ENCODE measurements at regions not wholly inside any gene's neighbourhood (a gene's known extent, or its start where the extent isn't known, plus 50 kb on each side); places are given as distances from the start of the nearest gene placed in this dataset.

DNA sequence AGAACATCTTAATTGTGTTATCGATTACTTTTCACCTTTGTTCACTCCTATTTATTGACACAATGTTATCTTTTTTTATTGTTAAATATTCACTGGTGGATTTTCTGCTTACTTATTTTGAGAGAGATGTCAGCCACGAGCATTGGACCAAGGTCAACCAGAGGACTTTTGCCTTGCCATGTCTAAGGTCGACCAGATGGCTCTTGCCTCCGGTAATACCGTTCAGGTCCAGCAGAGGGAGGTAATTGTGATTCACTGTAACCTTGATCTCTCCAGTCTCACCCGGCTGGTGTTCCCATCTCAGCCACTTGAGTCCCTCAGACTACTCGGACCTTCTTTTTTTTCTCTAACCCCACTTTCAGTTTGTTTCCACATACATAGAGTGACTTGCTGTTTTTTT lies 1438.1 kb downstream of the UQCRFS1 start:
- DNase-seq (ENCODE audit: low read depth in 1 of 2, low spot score in 1 of 2) = no peak

DNA sequence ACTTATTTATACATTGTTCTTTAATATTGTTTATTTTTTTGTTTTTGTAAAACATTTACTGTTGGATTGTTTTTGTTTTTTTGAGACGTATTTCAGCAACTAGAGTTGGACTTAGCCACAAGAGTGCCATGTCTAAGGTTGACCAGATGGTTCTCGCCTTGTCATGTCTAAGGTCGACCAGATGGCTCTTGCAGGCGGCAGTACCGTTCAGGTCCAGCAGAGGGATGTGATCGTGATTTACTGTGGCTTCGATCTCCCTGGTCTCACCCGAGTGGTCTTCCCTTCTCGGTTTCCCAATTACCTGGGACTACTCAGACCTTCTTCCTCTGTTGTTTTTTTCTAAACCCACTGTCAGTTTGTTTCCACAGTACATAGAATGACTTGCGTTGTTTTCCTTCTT lies 1438.6 kb downstream of the UQCRFS1 start:
- no peak for DNase-seq (ENCODE audit: low read depth in 1 of 2, low spot score in 1 of 2)

DNA sequence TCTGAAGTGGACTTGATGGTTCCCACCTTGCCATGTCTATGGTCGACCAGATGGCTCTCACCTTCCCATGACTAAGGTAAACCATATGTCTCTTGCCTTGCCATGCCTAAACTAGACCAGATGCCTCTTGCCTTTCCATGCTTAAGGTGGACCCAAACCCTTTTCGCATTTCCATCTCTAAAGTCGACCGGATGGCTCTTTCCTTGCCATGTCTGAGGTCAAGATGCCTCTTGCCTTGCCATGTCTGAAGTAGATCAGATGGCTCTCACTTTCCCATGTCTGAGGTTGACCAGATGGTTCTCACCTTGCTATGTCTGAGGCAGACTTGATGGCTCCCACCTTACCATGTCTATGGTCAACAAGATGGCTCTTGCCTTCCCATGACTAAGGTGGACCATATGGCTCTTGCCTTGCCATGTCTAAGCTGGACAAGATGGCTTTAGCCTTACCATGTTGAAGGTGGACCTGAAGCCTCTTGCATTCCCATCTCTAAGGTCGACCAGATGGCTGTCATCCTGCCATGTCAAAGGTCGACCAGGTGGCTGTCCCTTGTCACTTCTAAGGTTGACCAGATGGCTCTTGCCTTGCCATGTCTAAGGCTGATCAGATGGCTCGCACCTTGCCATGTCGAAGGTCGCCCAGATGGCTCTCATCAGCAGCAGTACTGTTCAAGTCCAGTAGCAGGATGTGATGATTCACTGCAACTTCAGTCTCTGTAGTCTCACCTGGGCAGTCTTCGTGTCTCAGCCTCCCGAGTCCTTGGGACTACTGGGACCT lies 1439.4 kb downstream of the UQCRFS1 start:
- no peak for DNase-seq (ENCODE audit: low read depth in 1 of 2, low spot score in 1 of 2)

DNA sequence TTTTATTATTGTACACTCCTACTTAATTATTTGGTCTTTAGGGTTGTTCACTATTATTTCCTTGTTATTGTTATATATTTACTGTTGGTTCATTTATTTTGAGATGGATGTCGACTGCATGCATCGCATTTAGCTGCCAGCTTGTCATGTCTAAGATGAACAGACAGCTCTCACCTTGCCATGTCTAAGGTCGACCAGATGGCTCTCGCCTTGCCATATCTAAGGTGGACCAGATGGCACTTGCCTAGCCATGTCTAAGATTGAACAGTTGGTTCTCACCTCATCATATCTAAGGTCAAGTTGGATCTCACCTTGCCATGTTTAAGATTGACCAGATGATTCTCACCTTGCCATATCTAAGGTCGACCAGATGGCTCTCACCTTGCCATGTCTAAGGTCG lies 1440.9 kb downstream of the UQCRFS1 start:
- no peak for DNase-seq (ENCODE audit: low read depth in 1 of 2, low spot score in 1 of 2)

DNA sequence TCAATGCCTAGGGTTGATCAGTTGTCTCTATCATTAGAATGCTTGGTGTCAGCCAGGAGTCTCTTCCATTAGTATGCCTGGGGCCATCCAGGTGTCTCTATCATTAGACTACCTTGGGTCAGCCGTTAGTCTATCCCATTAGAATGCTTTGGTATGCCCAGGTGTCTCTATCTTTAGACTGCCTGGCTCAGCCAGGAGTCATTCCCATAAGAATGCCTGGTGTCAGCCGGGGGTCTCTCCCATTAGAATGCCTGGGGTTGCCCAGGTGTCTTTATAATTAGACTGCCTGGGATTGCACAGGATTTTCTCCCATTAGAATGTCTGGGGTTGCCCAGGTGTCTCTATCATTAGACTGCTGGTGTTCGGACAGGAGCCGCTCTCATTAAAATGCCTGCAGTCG lies 1442.9 kb downstream of the UQCRFS1 start:
- no peak for DNase-seq (ENCODE audit: low read depth in 1 of 2, low spot score in 1 of 2)

DNA sequence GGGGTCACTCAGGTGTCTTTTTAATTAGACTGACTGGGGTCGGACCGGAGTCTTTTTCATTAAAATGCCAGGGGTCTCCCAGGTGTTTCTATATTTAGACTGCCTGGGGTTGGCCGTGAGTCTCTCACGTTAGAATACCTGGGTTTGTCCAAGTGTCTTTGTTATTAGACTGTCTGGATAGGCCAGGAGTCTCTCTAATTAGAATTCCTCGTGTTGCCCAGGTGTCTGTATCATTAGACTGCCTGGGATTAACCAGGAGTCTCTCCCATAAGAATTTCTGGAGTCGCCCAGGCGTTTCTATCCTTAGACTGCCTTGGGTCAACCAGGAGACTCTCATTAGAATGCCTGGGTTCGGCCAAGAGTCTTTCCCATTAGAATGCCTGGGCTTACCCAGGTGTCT lies 1445.7 kb downstream of the UQCRFS1 start:
- no peak for DNase-seq (ENCODE audit: low read depth in 1 of 2, low spot score in 1 of 2)

DNA sequence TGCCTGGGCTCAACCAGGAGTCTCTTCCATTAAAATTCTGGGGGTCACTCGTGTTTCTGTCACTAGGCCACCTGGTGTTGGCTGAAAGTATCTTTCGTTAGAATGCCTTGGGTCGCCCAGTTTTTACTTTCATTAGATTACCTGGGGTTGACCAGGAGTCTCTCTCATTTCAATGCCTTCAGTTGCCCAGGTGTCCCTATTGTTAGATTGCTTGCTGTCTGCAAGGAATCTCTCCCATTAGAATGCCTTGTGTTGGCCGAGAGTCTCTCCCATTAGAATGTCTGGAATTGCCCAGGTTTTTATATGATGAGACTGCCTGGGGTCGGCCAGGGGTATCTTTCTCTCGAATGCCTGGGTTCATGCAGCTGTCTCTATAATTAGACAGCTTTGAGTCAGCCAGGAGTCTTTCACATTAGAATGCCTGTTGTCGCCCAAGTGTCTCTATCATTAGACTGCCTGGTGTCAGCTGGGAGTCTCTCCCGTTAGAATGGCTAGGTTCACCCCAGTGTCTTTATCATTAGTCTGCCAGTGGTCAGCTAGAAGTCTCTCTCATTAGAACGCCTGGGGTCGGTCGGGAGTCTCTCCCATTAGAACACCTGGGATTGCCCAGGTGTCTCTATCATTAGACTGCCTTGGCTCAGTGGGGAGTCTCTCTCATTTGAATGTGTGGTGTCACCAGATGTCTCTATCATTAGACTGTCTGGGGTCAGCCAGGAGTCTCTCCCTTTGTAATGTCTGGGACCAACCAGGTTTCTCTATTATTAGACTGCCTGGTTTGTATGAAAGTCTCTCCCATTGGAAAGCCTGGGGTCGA lies 1446.8 kb downstream of the UQCRFS1 start:
- no peak for DNase-seq (ENCODE audit: low read depth in 1 of 2, low spot score in 1 of 2)

DNA sequence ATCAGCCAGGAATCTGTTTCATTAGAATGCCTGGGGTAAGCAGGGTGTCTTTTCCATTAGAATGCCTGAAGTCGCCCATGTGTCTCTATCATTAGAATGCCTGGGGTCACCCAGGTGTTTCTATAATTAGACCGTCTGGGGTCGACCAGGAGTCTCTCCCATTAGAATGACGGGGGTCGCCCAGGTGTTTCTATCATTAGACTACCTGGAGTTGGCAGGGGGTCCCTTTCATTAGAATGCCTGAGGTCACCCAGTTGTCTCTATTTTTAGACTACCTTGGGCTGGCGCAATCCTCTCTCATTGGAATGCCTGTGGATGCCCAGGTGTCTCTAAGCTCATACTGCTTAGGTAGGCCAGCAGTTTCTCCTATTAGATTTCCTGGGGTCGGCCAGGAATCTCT lies 1447.6 kb downstream of the UQCRFS1 start:
- no peak for DNase-seq (ENCODE audit: low read depth in 1 of 2, low spot score in 1 of 2)

DNA sequence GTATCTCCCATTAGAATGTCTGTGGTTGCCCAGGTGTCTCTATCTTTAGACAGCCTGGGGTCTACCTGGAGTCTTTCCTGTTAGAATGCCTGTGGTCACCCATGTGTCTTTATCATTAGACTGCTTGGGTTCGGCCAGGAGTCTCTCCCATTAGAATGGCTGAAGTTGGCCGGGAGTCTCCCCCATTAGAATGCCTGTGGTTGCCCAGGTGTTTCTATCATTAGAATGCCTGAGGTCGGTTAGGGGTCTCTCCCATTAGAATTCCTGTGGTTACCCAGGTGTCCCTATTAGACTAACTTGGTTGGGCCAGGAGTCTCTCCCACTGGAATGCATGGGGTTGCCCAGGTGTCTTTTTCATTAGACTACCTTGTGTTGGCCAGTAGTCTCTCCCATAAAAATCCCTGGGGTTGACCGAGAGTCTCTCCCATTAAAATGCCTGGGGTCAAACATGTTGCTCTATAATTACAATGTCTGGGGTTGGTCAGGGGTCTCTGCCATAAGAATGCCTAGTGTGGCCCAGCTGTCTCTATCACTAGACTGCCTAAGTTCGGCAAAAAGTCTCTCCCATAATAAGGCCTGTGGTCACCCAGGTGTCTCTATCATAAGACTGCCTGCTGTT lies 1448.7 kb downstream of the UQCRFS1 start:
- DNase-seq (ENCODE audit: low read depth in 1 of 2, low spot score in 1 of 2) = no peak

DNA sequence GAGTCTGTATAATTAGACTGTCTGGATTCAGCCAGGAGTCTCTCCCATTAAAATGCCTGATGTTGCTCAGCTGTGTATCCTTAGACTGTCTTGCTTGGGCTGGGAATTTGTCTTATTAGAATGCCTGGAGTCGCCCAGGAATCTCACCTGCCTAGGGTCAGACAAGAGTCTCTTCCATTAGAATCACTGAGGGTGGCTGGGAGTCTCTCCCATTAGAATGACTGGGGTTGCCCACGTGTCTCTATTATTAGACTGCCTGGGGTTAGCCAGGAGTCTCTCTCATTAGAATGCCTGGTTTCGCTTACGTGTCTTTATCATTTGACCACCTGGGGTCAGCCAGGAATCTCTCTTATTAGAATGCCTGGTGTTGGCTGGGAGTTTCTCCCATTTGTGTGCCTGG lies 1450.0 kb downstream of the UQCRFS1 start:
- DNase-seq (ENCODE audit: low read depth in 1 of 2, low spot score in 1 of 2) = no peak

DNA sequence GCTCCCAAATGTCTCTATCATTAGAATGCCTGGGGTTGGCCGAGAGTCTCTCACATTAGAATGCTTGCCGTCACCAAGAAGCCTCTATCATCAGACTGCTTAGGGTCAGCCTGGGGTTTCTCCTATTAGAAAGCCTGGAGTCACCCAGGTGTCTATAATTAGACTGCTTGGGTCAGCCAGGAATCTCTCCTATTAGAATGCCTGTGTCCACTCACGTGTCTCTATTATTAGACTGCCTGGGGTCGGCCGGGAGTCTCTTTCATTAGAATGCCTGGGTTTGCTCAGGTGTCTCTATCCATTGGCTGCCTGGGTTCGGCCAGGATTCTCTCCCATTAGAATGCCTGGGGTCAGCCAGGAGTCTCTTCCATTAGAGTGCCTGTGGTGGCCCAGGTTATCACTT lies 1453.1 kb downstream of the UQCRFS1 start:
- no peak for DNase-seq (ENCODE audit: low read depth in 1 of 2, low spot score in 1 of 2)

DNA sequence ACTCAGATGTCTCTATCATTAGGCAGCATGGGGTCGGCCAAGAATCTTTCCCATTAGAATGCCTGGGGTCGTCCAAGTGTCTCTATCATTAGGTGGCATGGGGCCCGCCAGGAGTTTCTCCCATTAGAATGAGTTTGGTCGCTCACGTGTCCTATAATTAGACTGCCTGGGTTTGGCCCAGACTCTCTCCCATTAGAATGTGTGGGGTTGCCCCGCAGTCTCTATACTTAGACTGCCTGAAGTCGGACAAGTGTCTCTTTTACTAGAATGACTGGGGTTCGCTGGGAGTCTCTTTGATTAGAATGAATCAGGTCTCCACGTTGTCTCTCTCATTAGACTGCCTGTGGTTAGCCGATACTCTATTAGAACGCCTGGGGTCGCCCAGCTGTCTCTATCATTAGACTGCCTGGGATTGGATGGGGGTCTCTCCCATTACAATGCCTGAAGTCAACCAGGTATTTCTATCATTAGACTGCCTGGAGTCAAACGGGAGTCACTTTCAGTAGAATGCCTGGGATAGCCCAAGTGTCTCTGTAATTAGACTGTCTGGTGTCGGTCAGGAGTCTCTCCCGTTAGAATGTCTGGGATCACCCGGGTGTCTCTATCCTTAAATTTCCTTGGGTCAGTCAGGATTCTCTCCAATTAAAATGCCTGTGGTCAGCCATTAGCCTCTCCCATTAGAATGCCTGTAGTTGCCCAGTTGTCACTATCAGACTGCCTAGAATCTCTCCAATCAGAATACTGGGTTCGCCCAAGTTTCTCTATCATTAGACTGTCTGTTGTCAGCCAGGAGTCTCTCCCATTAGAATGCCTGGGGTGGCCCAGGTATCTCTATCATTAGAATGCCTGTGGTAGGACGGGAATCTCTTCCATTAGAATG lies 1454.1 kb downstream of the UQCRFS1 start:
- DNase-seq (ENCODE audit: low read depth in 1 of 2, low spot score in 1 of 2) = no peak

DNA sequence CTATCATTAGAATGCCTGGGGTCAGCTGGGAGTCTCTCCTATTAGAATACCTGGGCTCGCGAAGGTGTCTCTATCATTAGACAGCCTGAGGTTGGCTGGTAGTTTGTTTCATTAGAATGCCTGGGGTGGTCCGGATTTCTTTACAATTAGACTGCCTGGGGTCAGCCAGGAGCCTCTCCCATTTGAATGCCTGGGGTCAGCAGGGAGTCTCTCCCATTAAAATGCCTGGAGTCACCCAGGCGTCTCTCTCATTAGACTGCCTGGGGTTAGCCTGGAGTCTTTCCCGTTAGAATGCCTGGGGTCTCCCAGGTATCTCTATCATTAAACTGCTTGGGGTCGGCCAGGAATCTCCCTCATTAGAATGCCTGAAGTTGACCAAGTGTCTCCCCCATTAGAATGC lies 1458.3 kb downstream of the UQCRFS1 start:
- no peak for DNase-seq (ENCODE audit: low read depth in 1 of 2, low spot score in 1 of 2)

DNA sequence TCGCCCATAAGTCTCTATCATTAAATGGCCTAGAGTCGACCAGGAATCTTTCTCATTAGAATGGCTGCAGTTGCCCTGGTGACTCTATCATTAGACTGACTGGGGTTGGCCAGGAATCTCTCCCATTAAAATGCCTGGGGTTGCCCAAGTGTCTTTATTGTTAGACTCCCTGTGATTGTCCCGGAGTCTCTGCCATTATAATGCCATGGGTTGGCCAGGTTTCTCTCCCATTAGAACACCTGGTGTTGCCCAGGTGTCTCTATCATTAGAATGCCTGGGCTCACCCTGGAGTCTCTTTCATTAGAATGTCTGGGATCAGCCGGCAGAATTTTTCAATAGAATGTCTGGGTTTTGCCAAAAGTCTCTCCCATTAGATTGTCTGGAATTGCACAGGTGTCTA lies 1459.3 kb downstream of the UQCRFS1 start:
- DNase-seq (ENCODE audit: low read depth in 1 of 2, low spot score in 1 of 2) = no peak

DNA sequence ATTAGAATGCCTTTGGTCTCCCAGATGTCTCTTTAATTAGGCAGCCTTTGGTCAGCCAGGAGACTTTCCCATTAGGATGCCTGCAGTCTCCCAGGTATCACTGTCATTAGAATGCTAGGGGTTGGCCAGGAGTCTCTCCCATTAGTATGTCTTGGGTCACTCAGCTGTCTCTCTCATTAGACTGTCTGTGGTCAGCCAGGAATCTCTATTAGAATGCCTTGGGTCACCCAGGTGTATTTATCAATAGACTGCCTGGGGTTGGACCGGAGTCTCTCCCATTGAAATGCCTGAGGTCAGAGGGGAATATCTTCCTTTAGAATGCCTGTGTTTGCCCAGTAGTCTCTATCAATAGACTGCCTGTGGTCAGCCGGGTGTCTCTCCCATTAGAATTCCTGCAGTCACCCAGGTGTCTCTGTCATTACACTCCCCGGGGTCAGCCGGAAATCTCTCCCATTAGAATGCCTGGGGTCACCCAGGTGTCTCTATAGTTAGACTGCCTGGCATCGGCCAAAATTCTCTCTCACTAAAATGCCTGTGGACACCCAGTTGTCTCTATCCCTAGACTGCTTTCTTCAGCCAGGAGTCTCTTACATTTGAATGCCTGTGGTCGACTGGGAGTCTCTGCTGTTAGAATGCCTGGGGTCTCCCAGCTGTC lies 1460.3 kb downstream of the UQCRFS1 start:
- DNase-seq (ENCODE audit: low read depth in 1 of 2, low spot score in 1 of 2) = no peak

DNA sequence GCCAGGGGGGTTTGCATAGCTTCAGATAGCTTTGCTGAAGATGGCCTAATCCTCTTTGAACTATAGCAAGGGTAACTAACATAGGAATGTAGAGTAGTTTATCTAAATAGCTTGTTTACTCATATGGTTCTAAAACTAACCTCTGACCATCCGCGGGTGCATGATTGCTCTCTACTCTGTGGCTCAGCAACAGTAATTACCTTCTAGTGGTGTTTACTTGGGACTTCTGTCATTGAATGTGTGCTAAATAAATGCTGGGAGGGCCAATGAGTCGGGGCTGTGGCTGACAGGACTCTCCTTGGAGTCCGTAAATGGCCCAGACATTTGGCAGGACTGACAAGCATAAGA lies 1461.9 kb downstream of the UQCRFS1 start:
- no peak for DNase-seq (ENCODE audit: low read depth in 1 of 2, low spot score in 1 of 2)

DNA sequence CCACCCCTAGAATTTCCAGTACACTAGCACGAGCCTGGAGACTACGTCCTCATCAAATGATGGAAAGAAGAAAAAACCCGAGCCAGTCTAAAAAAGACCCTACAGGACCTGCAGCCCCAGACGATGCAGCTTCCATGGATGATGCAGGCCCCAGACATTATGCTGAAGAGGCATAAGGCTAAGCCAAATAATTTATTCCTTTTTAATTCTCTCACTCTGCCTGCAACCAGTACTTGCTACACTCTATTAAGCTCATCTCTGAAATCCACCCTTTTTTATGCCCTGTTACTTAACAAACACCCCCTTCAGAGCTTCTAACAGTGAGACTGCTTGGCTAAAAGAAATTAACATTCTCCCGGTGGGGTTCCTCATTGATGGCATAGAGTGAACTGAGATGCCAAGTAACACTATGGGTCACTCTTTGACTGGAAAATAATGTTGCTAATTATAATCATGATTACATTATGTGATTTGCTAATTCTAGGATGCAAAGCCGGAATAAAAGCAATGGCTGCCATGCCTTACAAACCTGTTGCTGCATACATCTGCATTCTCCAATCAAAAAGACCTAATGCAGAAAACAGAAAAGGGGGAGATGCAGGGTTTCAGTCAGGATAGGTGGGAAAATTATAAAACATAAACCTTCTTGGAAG lies 1462.4 kb downstream of the UQCRFS1 start:
- no peak for DNase-seq (ENCODE audit: low read depth in 1 of 2, low spot score in 1 of 2)

DNA sequence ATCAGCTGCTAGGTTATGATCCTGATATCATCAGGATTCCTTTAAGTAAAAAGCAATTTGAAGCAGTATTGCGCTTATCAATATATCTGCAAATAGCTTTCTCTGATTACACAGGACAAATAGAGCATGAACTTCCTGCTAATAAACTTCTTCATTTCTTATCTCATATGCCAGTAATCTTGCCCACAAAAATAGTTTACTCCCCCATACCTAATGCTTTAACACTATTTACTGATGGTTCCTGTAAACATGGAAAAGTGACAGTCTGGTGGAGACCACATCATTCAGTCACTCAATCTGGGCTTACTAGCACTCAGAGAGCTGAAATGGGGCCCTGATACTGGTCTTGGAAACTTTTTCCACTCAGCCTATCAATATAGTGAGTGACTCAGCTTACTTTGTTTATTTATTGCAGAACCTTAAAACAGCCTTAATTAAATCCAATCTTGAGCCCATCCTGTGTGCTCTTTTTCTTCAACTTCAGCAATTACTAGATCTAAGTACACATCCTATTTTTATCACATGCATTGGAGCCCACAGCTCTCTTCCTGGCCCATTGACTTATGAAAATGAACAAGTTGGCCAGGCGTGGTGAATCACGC lies 1464.3 kb downstream of the UQCRFS1 start:
- no peak for DNase-seq (ENCODE audit: low read depth in 1 of 2, low spot score in 1 of 2)

DNA sequence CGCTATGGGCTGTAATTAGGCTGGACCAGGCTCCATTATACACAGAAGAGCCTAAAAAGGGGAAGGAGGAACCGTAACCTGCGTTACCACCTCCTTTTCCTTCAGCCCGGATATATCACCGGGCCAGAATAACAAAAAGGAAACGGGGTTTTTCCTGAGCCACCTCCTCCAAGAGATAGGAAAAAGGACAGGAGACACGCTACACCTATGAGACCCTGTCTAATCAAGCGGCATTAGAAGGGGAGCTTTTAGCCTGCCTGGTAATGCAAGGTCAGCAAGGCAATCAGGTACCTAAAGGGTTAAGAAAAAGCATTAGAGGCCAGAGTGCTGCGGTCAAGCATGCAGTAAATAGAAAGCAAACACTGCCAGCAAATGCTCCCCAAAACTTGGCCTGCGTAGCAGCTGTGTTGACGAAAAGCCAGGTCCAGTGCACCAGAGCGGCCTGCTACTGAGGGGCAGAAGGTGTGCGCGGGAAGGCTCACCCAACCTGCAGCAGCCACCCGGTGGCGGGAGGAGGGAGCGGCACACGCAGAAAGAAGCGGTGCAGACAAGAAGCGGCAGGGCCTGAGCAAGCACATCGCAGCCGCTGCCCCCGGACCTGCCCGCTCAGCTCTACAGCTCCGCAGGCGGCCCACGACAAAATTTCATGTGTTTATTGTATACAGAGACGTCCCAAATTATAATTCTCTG lies 1466.1 kb downstream of the UQCRFS1 start:
- no peak for DNase-seq (ENCODE audit: low read depth in 1 of 2, low spot score in 1 of 2)
